ENCODE measurements at regions not wholly inside any gene's neighbourhood (a gene's known extent, or its start where the extent isn't known, plus 50 kb on each side); places are given as distances from the start of the nearest gene placed in this dataset.

DNA sequence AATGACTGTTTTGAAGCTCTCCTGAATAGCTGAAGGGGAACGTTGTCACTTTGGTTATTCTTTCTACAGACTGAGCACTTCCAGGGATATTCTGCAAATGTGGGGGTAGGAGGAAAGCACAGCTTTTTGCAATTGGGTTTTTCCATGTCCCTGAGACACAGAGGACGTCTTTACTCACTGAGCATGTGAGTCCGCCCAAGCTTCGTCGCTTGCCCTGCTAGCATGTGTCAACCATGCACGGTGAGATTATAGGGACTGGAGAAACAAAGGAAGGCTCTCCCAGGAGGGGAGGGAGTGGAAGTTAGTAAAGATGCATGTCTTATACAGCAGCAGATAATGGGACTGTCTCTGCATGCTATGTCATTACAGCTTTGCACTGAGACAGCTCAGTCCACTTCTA is 111.5 kb upstream of the SFRP2 start:
- TF ChIP-seq CTCF (IDR thresholded peaks at IDR 0.05) (no peak), POLR2AphosphoS5 (IDR thresholded peaks at IDR 0.05) (no peak), POLR2A (IDR thresholded peaks at IDR 0.05) (no peak), EP300 (IDR thresholded peaks at IDR 0.05) (no peak)

Measured in sigmoid colon (tissue), 4 donors.